Adrenal gland (tissue), 5 donors: ENCODE measurements at regions not wholly inside any gene's neighbourhood (a gene's known extent, or its start where the extent isn't known, plus 50 kb on each side); places are given as distances from the start of the nearest gene placed in this dataset.

Experiments
- POLR2A ChIP-seq, 2 donors: fragments of 450-650 bp; IDR thresholded peaks; one replicate each; pipeline ENCODE4 v1.6.1; 2017; ENCODE audit warnings: antibody characterized with exemption in 2 of 2, mild to moderate bottlenecking in 2 of 2, moderate library complexity in 1 of 2
- TF ChIP-seq, protein P1 (sequence below), 6 experiments: fragments of 450-650 bp in 4 of 6; fragments of 200-600 bp in 2 of 6; sonication (generic) in 1 of 6; IDR thresholded peaks; 1 replicate in 5 of 6; 2 replicates in 1 of 6; pipeline versions ENCODE4 v1.5.1 to v1.8.0; 2016 to 2021; ENCODE audit warnings: antibody characterized with exemption in 6 of 6, mild to moderate bottlenecking in 2 of 6, moderate library complexity in 1 of 6
- donor health status: DM: no; HTN: no; CAD: no.

DNA sequence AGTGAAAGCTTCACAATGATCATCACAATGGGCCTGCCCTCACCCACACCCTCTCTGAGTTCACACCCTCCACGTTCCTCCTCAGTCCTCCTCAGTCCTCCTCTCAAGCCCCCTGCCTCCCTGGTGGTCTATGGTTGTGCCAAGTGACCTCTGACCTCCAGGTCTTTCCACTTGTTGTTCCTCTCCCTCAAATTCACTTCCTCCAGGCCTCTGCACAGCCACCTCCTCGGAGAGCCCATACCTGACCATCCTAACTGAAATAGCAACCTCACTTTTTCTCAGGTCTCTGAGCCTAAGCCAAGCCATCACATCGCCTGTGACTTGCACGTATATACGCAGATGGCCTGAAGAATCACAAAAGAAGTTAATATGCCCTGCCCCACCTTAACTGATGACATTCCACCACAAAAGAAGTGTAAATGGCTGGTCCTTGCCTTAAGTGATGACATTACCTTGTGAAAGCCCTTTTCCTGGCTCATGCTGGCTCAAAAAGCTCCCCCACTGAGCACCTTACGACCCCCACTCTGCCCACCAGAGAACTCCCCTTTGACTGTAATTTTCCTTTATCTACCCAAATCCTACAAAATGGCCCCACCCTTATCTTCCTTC lies 293.4 kb upstream of the TENM3 start:
- TF ChIP-seq POLR2A (IDR thresholded peaks at IDR 0.05) = no peak
- TF ChIP-seq, protein P1, sequence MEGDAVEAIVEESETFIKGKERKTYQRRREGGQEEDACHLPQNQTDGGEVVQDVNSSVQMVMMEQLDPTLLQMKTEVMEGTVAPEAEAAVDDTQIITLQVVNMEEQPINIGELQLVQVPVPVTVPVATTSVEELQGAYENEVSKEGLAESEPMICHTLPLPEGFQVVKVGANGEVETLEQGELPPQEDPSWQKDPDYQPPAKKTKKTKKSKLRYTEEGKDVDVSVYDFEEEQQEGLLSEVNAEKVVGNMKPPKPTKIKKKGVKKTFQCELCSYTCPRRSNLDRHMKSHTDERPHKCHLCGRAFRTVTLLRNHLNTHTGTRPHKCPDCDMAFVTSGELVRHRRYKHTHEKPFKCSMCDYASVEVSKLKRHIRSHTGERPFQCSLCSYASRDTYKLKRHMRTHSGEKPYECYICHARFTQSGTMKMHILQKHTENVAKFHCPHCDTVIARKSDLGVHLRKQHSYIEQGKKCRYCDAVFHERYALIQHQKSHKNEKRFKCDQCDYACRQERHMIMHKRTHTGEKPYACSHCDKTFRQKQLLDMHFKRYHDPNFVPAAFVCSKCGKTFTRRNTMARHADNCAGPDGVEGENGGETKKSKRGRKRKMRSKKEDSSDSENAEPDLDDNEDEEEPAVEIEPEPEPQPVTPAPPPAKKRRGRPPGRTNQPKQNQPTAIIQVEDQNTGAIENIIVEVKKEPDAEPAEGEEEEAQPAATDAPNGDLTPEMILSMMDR (IDR thresholded peaks at IDR 0.05) = no peak
